NAMALWA (cell line): ENCODE measurements at regions not wholly inside any gene's neighbourhood (a gene's known extent, or its start where the extent isn't known, plus 50 kb on each side); places are given as distances from the start of the nearest gene placed in this dataset.
"Not testable (repeated sequence)": the region's sequence is repeated elsewhere in the genome, so short reads cannot be mapped to it uniquely, and the experiment has no call there.

ENCODE experiments used
- DNase-seq: peaks from one replicate; pipeline ENCODE4 v3.0.0-alpha.2; 2015; ENCODE audit warnings: low spot score

- no peak for DNase-seq
These were observed 1849.4 kb upstream of the AGA start for GRCh38 chr4:179291657-179292056.

GRCh38 chr4:179292468-179292867, 1850.2 kb upstream of the AGA start:
- no peak for DNase-seq

- peak; percentile 59 for DNase-seq
These were observed 1865.3 kb upstream of the AGA start for GRCh38 chr4:179307297-179308136.

GRCh38 chr4:179313823-179314222, 1871.6 kb upstream of the AGA start:
- no peak for DNase-seq

GRCh38 chr4:179325181-179325580, 1882.9 kb upstream of the AGA start:
- no peak for DNase-seq

GRCh38 chr4:179328627-179329026, 1886.4 kb upstream of the AGA start:
- no peak for DNase-seq

- no peak for DNase-seq
These were observed 1889.1 kb upstream of the AGA start for GRCh38 chr4:179331362-179331761.

GRCh38 chr4:179344861-179345260, 1902.6 kb upstream of the AGA start:
- DNase-seq: no peak

GRCh38 chr4:179352221-179352620, 1910.0 kb upstream of the AGA start:
- DNase-seq: no peak

- no peak for DNase-seq
These were observed 1911.5 kb upstream of the AGA start for GRCh38 chr4:179353786-179354185.

GRCh38 chr4:179361978-179362486, 1919.8 kb upstream of the AGA start:
- DNase-seq: no peak

- not testable (repeated sequence) for DNase-seq
These were observed 1923.7 kb upstream of the AGA start for GRCh38 chr4:179365932-179366331.

GRCh38 chr4:179372242-179372641, 1930.0 kb upstream of the AGA start:
- DNase-seq: no peak

GRCh38 chr4:179372746-179373145, 1930.5 kb upstream of the AGA start:
- no peak for DNase-seq

- DNase-seq: not testable (repeated sequence)
These were observed 1936.6 kb upstream of the AGA start for GRCh38 chr4:179378847-179379246.

GRCh38 chr4:179392787-179393186, 1950.5 kb upstream of the AGA start:
- no peak for DNase-seq

GRCh38 chr4:179398414-179398813, 1956.2 kb upstream of the AGA start:
- no peak for DNase-seq

GRCh38 chr4:179399054-179399782, 1957.0 kb upstream of the AGA start:
- DNase-seq: no peak

- DNase-seq: no peak
These were observed 1973.0 kb upstream of the AGA start for GRCh38 chr4:179415037-179415846.

GRCh38 chr4:179415847-179416223, 1973.6 kb upstream of the AGA start:
- no peak for DNase-seq

GRCh38 chr4:179417357-179417756, 1975.1 kb upstream of the AGA start:
- no peak for DNase-seq

- no peak for DNase-seq
These were observed 1995.7 kb upstream of the AGA start for GRCh38 chr4:179437962-179438361.
